ENCODE measurements at regions not wholly inside any gene's neighbourhood (a gene's known extent, or its start where the extent isn't known, plus 50 kb on each side); places are given as distances from the start of the nearest gene placed in this dataset.

- TF ChIP-seq EZH2 (IDR thresholded peaks at IDR 0.05; ENCODE audit: low read length, missing control alignments) (no peak), CTCF (conservative IDR thresholded peaks at IDR 0.05 in 1 of 2, IDR thresholded peaks at IDR 0.05 in 1 of 2; ENCODE audit: low read depth in 1 of 2, low read length in 2 of 2) (no peak)
Measured at GRCh38 chr2:209351636-209352035, 72.2 kb upstream of the MAP2 start.
